GM19328 (cell line): ENCODE measurements at regions not wholly inside any gene's neighbourhood (a gene's known extent, or its start where the extent isn't known, plus 50 kb on each side); places are given as distances from the start of the nearest gene placed in this dataset.
"Not testable (repeated sequence)": the region's sequence is repeated elsewhere in the genome, so short reads cannot be mapped to it uniquely, and the experiment has no call there.

Source experiments
- ATAC-seq: cut with Tn5 transposase; IDR thresholded peaks from one replicate; pipeline ENCODE4 v1.9.1; 2021; ENCODE audit warnings: mild to moderate bottlenecking, moderate library complexity; ENCODE audit not compliant: unreplicated experiment

- ATAC-seq, result no peak
Observed at GRCh38 chr13:56020425-56020824, 1120.3 kb upstream of the PRR20A start.

GRCh38 chr13:56039992-56040391, 1100.7 kb upstream of the PRR20A start:
- ATAC-seq, result no peak

- no peak for ATAC-seq
Observed at GRCh38 chr13:56066321-56066720, 1074.4 kb upstream of the PRR20A start.

GRCh38 chr13:56102641-56103040, 1038.1 kb upstream of the PRR20A start:
- ATAC-seq, result no peak

GRCh38 chr13:56110751-56111150, 1030.0 kb upstream of the PRR20A start:
- no peak for ATAC-seq

GRCh38 chr13:56134524-56134923, 1006.2 kb upstream of the PRR20A start:
- ATAC-seq, result no peak

- ATAC-seq, result no peak
Observed at GRCh38 chr13:56166864-56167263, 973.9 kb upstream of the PRR20A start.

GRCh38 chr13:56168581-56168980, 972.1 kb upstream of the PRR20A start:
- ATAC-seq, result no peak

- ATAC-seq, result no peak
Observed at GRCh38 chr13:56173346-56173745, 967.4 kb upstream of the PRR20A start.

- no peak for ATAC-seq
Observed at GRCh38 chr13:56182598-56182997, 958.1 kb upstream of the PRR20A start.

- no peak for ATAC-seq
Observed at GRCh38 chr13:56187331-56187730, 953.4 kb upstream of the PRR20A start.

GRCh38 chr13:56188582-56188981, 952.1 kb upstream of the PRR20A start:
- not testable (repeated sequence) for ATAC-seq

GRCh38 chr13:56189439-56189838, 951.3 kb upstream of the PRR20A start:
- no peak for ATAC-seq

- ATAC-seq, result no peak
Observed at GRCh38 chr13:56189978-56190377, 950.7 kb upstream of the PRR20A start.

- ATAC-seq, result no peak
Observed at GRCh38 chr13:56198350-56198749, 942.4 kb upstream of the PRR20A start.

- ATAC-seq, result no peak
Observed at GRCh38 chr13:56201834-56202233, 938.9 kb upstream of the PRR20A start.

- no peak for ATAC-seq
Observed at GRCh38 chr13:56216221-56216620, 924.5 kb upstream of the PRR20A start.

GRCh38 chr13:56247692-56248091, 893.0 kb upstream of the PRR20A start:
- ATAC-seq, result no peak

- ATAC-seq, result no peak
Observed at GRCh38 chr13:56271686-56272085, 869.0 kb upstream of the PRR20A start.

GRCh38 chr13:56283262-56283828, 857.4 kb upstream of the PRR20A start:
- no peak for ATAC-seq

GRCh38 chr13:56299650-56300049, 841.1 kb upstream of the PRR20A start:
- no peak for ATAC-seq

- no peak for ATAC-seq
Observed at GRCh38 chr13:56314765-56315164, 826.0 kb upstream of the PRR20A start.

GRCh38 chr13:56317841-56318240, 822.9 kb upstream of the PRR20A start:
- ATAC-seq, result no peak
